MG63 (cell line): ENCODE measurements at regions not wholly inside any gene's neighbourhood (a gene's known extent, or its start where the extent isn't known, plus 50 kb on each side); places are given as distances from the start of the nearest gene placed in this dataset.
"Not testable (repeated sequence)": the region's sequence is repeated elsewhere in the genome, so short reads cannot be mapped to it uniquely, and the experiment has no call there.

ENCODE experiments used
- DNase-seq: peaks from one replicate; pipeline ENCODE4 v3.0.0-alpha.2; 2020
- H3K27me3 ChIP-seq: fragments of 250-450 bp; sonication (Bioruptor Pico); 2 replicates; pipeline ENCODE4 v1.5.1; 2020; ENCODE audit warnings: mild to moderate bottlenecking, moderate library complexity
- H3K36me3 ChIP-seq: fragments of 250-450 bp; sonication (Bioruptor Pico); 2 replicates; pipeline ENCODE4 v1.5.1; 2020; ENCODE audit warnings: mild to moderate bottlenecking, moderate library complexity
- H3K4me3 ChIP-seq: fragments of 250-450 bp; sonication (Bioruptor Pico); 2 replicates; pipeline ENCODE4 v1.5.1; 2020; ENCODE audit warnings: mild to moderate bottlenecking, moderate library complexity
- H3K9me3 ChIP-seq: fragments of 250-450 bp; sonication (Bioruptor Pico); 2 replicates; pipeline ENCODE4 v1.5.1; 2020; ENCODE audit warnings: mild to moderate bottlenecking, moderate library complexity

- Histone ChIP-seq H3K9me3 (no peaks in the 10 kb centered on the region), H3K36me3 (no peaks in the 10 kb centered on the region), H3K27me3 (no peaks in the 10 kb centered on the region), H3K4me3 (no peak overlapping the region)
- no peak for DNase-seq
Measured at GRCh38 chr1:31507676-31508530, 68.4 kb upstream of the TINAGL1 start.

DNA sequence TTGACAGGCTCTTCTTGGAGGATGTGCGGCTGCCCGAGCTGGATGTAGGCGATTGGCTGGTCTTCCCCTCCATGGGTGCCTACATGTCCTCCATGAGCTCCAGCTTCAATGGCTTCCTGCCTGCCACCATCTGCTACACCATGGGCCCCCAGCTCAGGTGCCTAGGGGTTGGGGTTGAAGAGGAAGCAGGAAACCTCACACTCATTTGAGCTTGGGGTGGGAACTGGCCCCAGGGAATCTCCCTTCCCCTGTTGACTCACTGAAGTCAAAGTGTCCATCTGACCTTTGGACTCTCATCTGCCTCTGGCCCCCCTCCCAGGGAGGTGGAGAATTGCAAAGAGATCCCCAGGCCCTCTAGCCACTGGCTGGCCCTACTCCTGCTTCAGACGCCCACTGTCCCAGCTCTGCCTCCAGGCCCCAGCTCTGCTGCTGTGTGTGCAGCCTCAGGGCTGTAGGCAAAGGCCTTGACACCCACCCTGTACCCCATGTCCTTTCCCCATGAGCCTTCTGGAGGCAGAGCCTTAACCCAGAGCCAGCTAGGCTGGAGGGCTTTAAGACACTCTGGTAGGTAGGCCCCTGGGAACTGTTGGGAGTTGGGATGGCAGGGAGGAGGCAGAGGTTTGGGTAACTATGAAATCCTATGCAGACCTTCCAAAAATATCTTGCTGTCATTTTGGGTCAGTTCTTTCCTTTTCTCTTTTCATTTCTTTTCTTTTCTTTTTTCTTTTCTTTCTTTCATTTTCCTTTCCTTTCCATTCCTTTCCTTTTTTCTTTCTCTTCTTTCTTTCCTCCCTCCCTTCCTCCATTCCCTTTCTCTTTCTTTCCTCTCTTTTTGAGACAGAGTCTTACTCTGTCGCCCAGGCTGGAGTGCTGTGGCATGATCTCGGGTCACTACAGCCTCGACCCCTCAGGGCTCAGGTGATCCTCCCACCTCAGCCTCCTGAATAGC lies 66.9 kb upstream of the TINAGL1 start:
- Histone ChIP-seq H3K36me3 (no peaks in the 10 kb centered on the region), H3K27me3 (no peaks in the 10 kb centered on the region), H3K9me3 (no peaks in the 10 kb centered on the region), H3K4me3 (no peak overlapping the region)
- peak; percentile 65 for DNase-seq

GRCh38 chr1:31510304-31510703 lies 66.0 kb upstream of the TINAGL1 start:
- no peak for DNase-seq
- Histone ChIP-seq H3K4me3 (no peak overlapping the region), H3K36me3 (no peaks in the 10 kb centered on the region), H3K9me3 (no peaks in the 10 kb centered on the region), H3K27me3 (no peaks in the 10 kb centered on the region)

DNA sequence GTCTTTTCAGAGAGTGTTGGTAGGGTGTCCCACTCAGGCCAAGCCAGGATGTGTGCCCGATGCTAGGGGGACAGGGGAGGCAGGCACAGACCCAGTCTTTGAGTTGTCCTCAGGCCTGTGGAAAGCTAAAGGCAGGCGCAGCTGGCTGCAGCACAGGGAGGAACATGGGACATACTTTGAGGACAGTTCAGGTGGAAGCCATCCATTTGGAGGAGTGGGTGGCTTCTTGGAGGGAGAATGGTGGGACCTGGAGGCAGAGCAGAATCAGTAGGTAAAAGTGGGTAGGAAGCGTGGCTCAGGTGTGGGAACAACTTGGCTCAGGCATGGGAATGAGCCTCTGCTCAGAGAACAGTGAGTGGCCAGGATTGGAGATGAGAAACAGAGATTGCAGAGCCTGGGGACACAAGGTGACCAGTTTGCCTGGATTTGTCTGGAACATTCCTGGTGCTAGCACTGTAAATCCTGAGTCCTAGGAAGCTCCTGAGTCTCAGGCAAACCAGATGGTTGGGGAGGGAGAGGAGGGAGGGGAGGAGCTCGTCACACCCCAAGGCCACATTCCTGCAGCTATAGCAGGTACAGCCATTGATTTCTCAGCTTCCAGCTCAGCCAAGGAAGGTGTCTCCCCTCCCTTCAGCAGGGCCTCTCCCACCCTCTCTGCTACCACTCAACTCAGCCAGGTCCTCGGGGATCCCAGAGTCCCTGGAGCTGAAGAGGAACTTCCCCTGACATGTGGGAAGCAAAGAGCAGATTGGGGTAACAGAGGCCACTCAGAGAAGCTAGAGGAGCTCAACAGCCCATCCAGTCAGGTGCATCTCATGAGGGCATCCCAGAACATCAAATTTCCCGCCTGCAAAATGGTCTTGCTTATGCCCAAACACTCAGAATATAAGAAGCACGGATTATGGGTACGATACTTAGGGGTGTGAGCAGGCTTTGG lies 65.2 kb upstream of the TINAGL1 start:
- Histone ChIP-seq H3K9me3 (no peaks in the 10 kb centered on the region), H3K27me3 (no peaks in the 10 kb centered on the region), H3K4me3 (no peak overlapping the region), H3K36me3 (no peaks in the 10 kb centered on the region)
- no peak for DNase-seq

DNA sequence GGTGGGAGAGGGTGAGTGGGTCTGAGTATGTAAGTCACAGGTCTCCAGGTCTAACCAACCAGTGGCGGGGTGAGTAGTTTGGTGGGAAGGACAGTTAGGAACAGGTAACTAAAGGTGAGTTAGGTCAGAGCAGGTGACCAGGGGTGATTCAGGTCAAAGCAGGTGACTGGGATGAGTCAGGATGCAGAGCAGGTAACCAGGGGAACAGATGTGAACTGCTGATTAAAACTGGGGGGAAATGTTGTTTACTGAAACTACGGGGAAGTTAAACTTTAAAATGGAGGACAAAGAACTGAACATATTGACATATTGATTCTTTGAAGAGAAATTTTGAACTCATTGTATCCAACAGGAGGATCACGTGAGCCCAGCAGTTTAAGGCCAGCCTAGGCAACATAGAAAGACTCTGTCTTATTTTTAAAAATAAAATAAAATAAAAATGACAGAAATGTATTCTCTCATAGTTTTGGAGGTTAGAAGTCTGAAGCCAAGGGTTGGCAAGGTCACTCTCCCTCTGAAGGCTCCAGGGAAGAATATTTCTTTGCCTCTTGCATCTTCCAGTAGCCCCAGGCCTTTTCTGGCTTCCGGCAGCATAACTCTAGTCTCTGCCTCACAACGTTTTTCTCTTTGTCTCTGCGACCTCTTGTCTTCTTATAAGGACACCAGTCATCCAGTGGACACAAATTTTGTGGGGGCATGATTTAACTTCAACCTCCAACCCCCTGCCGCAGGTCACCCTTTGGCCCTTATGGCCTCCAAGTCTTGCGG lies 64.3 kb upstream of the TINAGL1 start:
- no peaks in the 10 kb centered on the region for H3K36me3 ChIP-seq
- no peak for DNase-seq
- H3K9me3 ChIP-seq: no peaks in the 10 kb centered on the region
- H3K27me3 ChIP-seq: no peaks in the 10 kb centered on the region
- no peak overlapping the region for H3K4me3 ChIP-seq

DNA sequence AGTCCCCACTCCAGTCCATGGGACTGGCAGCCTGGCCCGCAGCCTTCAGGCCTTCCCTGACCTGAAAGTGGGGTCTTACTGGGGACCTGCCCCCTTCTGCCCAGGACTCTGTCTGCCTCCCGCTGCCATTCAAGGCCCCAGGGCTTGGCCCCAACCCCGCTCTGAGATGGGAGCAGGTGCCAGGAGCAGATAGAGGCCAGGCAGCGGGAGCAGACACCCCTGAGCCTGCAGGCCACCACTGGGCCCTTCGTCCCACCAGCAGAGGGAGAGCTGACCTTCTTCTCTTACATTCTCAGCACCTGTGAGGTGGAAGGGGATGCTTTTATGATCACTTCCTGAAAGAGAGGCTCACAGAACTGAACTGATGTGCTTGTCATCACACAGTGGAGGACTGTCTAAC lies 62.2 kb upstream of the TINAGL1 start:
- H3K27me3 ChIP-seq: no peaks in the 10 kb centered on the region

GRCh38 chr1:31515056-31515775 lies 61.1 kb upstream of the TINAGL1 start:
- H3K27me3 ChIP-seq: no peaks in the 10 kb centered on the region
- H3K9me3 ChIP-seq: no peaks in the 10 kb centered on the region

More for the DNA sequence above, 62.2 kb upstream of the TINAGL1 start:
- no peaks in the 10 kb centered on the region for H3K9me3 ChIP-seq
- H3K4me3 ChIP-seq: no peak overlapping the region
- no peaks in the 10 kb centered on the region for H3K36me3 ChIP-seq
- DNase-seq: no peak

GRCh38 chr1:31515936-31516335 lies 60.4 kb upstream of the TINAGL1 start:
- no peaks in the 10 kb centered on the region for H3K9me3 ChIP-seq
- H3K36me3 ChIP-seq: no peaks in the 10 kb centered on the region
- no peak for DNase-seq
- no peak overlapping the region for H3K4me3 ChIP-seq
- no peaks in the 10 kb centered on the region for H3K27me3 ChIP-seq

More at GRCh38 chr1:31515056-31515775, 61.1 kb upstream of the TINAGL1 start:
- Histone ChIP-seq H3K36me3 (no peaks in the 10 kb centered on the region), H3K4me3 (no peak overlapping the region)
- DNase-seq: no peak

DNA sequence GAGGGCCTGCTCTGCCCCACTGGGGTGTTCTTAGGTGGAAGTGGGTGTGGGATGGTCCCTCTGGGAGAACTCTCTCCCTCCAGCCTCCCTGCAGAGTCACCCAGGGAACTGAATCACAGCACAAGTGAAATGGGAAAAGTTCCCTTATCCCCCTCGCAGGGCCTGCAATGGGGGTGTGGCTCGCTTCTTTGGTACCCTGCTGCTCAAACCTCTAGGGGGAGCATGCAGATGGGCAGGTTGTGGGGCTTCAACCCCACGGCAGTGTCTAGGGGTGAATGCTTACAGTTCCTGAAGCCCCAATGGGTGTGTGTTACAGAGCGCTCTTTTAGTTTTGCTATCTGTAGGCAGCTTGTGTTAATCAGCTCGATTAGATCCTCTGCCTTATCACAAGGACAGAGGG lies 59.0 kb upstream of the TINAGL1 start:
- Histone ChIP-seq H3K4me3 (no peak overlapping the region), H3K27me3 (no peaks in the 10 kb centered on the region), H3K36me3 (no peaks in the 10 kb centered on the region), H3K9me3 (no peaks in the 10 kb centered on the region)
- DNase-seq: no peak

DNA sequence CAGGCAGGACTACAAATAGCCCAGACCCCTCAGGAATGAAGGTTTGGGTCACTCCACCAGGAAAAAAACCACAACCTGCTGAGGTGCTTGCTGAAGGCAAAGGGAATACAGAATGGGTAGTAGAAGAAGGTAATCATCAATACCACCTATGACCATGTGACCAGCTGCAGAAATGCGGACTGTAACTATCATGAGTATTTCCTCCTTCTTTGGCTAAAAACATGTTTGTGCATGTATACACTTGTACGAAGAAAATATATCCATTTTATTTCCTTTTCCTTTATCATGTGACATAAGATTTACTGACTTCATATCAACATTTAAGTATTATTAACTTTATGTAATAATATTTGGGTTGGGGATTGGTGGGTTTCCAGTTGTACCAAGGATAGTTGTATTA lies 58.3 kb upstream of the TINAGL1 start:
- H3K4me3 ChIP-seq, H3K9me3 ChIP-seq, H3K36me3 ChIP-seq, DNase-seq, H3K27me3 ChIP-seq: not testable (repeated sequence)

DNA sequence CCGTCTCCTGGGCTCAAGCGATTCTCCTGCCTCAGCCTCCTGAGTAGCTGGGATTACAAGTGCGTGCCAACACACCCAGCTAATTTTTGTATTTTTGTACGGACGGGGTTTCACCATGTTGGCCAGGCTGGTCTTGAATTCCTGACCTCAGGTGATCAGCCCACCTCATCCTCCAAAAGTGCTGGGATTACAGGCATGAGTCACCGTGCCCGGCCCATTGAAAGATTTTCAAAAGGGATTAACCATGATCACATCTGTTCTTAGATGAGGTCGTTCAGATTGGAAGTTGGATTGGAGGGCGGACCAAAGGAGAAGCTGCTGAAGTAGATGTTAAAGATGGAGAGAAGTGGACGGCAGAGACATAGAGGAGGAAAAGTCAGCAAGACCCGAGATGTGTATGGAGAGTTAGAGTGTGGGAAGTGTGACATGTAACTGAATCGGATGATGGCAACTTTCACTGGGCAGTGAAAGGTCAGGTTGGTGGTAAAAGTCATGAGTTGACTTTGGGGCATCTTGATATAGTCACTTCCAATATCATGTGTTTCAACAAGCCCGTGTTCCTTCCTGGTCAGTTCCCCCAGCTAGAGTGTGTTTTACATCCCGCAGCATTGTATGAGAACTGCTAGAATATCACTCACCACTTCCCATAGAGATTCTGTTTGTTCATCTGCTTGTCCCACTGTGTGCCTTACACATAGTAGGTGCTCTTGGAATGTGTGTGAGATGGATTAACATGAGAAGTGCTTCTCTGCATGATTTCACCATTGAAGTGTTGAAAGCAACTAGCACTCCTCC lies 54.4 kb upstream of the TINAGL1 start:
- no peaks in the 10 kb centered on the region for H3K9me3 ChIP-seq
- H3K36me3 ChIP-seq: no peaks in the 10 kb centered on the region
- DNase-seq: no peak
- H3K4me3 ChIP-seq: no peak overlapping the region
- H3K27me3 ChIP-seq: no peaks in the 10 kb centered on the region

DNA sequence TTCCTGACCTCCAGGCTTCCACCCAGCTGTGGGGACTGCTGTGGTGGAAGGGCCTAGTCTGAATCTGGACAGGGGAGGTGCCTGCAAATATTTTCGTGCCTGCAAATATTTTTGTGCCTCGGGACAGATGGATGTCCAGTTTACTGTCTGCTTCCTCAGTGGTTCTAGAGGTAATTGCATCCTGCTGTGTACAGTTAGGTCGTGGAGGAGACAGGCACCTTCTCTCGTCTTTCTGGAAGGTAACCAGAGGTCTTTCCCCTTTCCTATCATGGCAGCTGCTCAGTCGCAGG lies 53.8 kb upstream of the TINAGL1 start:
- H3K27me3 ChIP-seq: no peaks in the 10 kb centered on the region
- H3K9me3 ChIP-seq: no peaks in the 10 kb centered on the region
- no peak for DNase-seq
- H3K36me3 ChIP-seq: no peaks in the 10 kb centered on the region
- no peak overlapping the region for H3K4me3 ChIP-seq

- Histone ChIP-seq H3K4me3 (no peak overlapping the region), H3K9me3 (no peaks in the 10 kb centered on the region), H3K27me3 (no peaks in the 10 kb centered on the region), H3K36me3 (no peaks in the 10 kb centered on the region)
- DNase-seq: no peak
Measured at GRCh38 chr1:31523012-31523411, 53.3 kb upstream of the TINAGL1 start.

DNA sequence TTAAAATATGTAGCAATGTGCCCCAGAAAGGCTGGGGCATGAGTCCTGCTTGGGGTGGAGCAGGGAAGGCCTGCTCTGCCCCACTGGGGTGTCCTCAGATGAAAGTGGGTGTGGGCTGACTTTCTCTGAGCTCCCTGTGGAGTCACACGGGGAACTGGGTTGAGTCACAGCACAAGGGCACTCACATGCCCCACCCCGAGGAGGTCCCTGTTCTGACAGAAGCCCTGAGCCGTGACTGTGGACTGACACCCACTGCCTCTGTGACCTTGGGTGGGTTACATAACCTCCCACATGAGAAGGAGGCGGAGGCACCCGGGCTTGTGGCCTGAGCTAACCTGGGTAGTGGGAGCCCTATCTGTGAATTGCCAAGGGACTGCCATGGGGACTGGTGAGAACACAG lies 52.5 kb upstream of the TINAGL1 start:
- Histone ChIP-seq H3K4me3 (no peak overlapping the region), H3K27me3 (no peaks in the 10 kb centered on the region), H3K9me3 (no peaks in the 10 kb centered on the region), H3K36me3 (no peaks in the 10 kb centered on the region)
- DNase-seq: no peak
